ENCODE measurements at regions not wholly inside any gene's neighbourhood (a gene's known extent, or its start where the extent isn't known, plus 50 kb on each side); places are given as distances from the start of the nearest gene placed in this dataset.

DNA sequence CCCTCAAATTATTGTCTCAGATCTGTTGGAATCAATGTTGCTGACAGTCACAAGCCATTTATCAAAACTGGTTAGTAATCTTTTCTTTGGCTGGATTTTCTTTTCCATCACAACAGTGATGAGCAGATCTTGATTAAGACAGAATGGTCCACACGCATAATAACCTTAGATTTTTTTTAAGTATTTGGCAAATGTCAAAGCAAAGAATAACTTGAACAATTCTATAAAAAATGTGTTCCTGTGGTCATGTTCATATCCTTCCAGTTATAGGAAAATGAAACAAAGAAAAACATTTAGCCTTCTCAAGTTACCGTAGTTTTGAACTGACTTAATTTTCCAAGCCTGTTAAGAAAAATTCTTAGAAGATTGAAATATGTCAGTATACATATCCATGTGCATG is 659.9 kb upstream of the ID2 start:
- no peak overlapping the region for H3K4me3 ChIP-seq (ENCODE audit: low read depth, low read length)
- TF ChIP-seq, protein P1, sequence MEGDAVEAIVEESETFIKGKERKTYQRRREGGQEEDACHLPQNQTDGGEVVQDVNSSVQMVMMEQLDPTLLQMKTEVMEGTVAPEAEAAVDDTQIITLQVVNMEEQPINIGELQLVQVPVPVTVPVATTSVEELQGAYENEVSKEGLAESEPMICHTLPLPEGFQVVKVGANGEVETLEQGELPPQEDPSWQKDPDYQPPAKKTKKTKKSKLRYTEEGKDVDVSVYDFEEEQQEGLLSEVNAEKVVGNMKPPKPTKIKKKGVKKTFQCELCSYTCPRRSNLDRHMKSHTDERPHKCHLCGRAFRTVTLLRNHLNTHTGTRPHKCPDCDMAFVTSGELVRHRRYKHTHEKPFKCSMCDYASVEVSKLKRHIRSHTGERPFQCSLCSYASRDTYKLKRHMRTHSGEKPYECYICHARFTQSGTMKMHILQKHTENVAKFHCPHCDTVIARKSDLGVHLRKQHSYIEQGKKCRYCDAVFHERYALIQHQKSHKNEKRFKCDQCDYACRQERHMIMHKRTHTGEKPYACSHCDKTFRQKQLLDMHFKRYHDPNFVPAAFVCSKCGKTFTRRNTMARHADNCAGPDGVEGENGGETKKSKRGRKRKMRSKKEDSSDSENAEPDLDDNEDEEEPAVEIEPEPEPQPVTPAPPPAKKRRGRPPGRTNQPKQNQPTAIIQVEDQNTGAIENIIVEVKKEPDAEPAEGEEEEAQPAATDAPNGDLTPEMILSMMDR (IDR thresholded peaks at IDR 0.05; ENCODE audit: control insufficient read depth, extremely low read depth, insufficient read depth) = no peak
- DNase-seq (ENCODE audit: low read depth) = no peak

GRCh38 chr2:8022908-8023640 is 658.8 kb upstream of the ID2 start:
- TF ChIP-seq, protein P1 (IDR thresholded peaks at IDR 0.05; ENCODE audit: control insufficient read depth, extremely low read depth, insufficient read depth) = no peak

GRCh38 chr2:8024506-8024905 is 657.4 kb upstream of the ID2 start:
- no peak overlapping the region for H3K4me3 ChIP-seq (ENCODE audit: low read depth, low read length)
- TF ChIP-seq, protein P1 (IDR thresholded peaks at IDR 0.05; ENCODE audit: control insufficient read depth, extremely low read depth, insufficient read depth) = no peak
- no peak for DNase-seq (ENCODE audit: low read depth)

More at GRCh38 chr2:8022908-8023640, 658.8 kb upstream of the ID2 start:
- H3K4me3 ChIP-seq (ENCODE audit: low read depth, low read length) = no peak overlapping the region
- DNase-seq (ENCODE audit: low read depth) = no peak

DNA sequence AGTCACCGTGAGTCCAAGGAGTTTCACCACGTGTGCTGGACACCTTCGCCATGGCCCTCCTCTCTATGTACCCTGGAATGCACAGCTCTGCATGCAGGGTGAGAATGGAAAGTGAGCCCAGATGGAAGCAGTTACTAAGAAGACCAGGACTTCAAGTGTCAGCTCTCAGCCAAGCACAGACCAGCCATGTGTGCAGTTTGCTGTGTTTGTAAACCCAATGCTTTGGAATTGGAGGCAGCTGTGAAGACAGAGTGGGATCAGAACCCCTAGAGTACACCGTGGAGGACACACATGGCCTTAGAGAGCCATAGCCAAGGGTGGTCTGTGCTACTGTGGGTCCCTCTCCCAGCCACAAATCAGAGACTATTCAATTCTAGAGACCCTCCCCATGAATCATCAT is 655.5 kb upstream of the ID2 start:
- H3K4me3 ChIP-seq (ENCODE audit: low read depth, low read length) = no peak overlapping the region
- no peak for DNase-seq (ENCODE audit: low read depth)
- TF ChIP-seq, protein P1 (IDR thresholded peaks at IDR 0.05; ENCODE audit: control insufficient read depth, extremely low read depth, insufficient read depth) = no peak

DNA sequence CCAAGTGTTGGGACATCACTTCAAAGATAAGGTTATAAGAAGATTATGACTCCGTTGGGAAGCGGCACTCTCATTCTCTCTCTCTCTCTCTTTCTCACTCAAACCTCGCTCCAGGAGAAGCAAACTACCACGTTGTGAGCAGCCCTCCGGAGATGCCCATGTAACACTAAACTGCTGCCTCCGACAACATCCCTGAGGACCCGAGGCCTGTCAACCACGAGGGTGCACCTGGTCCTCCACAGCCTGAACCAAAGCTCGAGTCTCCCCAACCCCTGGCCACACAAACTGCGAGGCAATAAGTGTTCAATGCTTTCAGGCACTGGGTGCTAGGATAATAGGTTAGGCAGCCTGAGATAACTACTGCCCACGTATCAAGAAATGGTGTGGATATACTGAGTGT is 654.5 kb upstream of the ID2 start:
- H3K4me3 ChIP-seq (ENCODE audit: low read depth, low read length) = no peak overlapping the region
- no peak for DNase-seq (ENCODE audit: low read depth)
- TF ChIP-seq, protein P1 (IDR thresholded peaks at IDR 0.05; ENCODE audit: control insufficient read depth, extremely low read depth, insufficient read depth) = no peak

- no peak overlapping the region for H3K4me3 ChIP-seq (ENCODE audit: low read depth, low read length)
- TF ChIP-seq, protein P1 (IDR thresholded peaks at IDR 0.05; ENCODE audit: control insufficient read depth, extremely low read depth, insufficient read depth) = no peak
- DNase-seq (ENCODE audit: low read depth) = no peak
Measured at GRCh38 chr2:8028036-8028435, 653.8 kb upstream of the ID2 start.

DNA sequence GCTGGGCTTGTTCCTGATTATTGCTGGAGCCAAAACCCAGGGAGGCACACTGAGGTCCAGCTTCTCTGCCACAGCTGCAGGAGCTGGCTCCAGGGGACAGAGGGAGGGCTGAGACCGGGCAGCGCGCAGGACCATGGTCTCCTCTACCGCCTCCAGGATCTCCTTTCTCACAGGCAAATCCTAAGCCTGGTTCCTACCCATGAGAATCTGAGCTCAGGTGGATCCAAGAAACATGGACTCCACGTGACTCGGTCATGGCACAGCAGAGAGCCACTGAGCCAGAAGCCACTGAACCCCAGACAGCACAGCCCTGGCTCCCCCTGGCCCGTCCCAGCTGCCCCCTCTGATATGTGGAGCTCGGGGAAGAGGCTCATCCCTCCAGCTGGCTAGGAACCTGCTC is 653.4 kb upstream of the ID2 start:
- TF ChIP-seq, protein P1 (IDR thresholded peaks at IDR 0.05; ENCODE audit: control insufficient read depth, extremely low read depth, insufficient read depth) = no peak
- no peak overlapping the region for H3K4me3 ChIP-seq (ENCODE audit: low read depth, low read length)

More for the DNA sequence above, 653.4 kb upstream of the ID2 start:
- DNase-seq (ENCODE audit: low read depth) = no peak
